Keratinocyte (primary cell): ENCODE measurements at regions not wholly inside any gene's neighbourhood (a gene's known extent, or its start where the extent isn't known, plus 50 kb on each side); places are given as distances from the start of the nearest gene placed in this dataset.

Experiments
- DNase-seq: peaks from one replicate; pipeline ENCODE4 v3.0.0-alpha.2; 2011; ENCODE audit warnings: low read depth, missing footprints, low spot score
- FAIRE-seq: peaks from 2 replicates; lab custom pipeline; 2011; peaks lifted over from hg19 to GRCh38; lab: Jason Lieb, UNC
- H2AFZ ChIP-seq: 2 replicates; pipeline ENCODE4 v1.6.0; 2012; ENCODE audit warnings: low read length, control low read depth, inconsistent platforms; ENCODE audit not compliant: control insufficient read depth
- H3K27ac ChIP-seq: 2 replicates; pipeline ENCODE4 v1.5.1; 2011; ENCODE audit warnings: low read length; ENCODE audit not compliant: control insufficient read depth, insufficient read depth
- H3K27me3 ChIP-seq: 3 replicates; pipeline ENCODE4 v1.6.0; 2011; ENCODE audit warnings: low read length; ENCODE audit not compliant: control insufficient read depth, insufficient read depth; ENCODE audit errors: extremely low read depth
- H3K36me3 ChIP-seq, 2 experiments: 2 replicates in 1 of 2; 3 replicates in 1 of 2; pipeline ENCODE4 v1.5.1; 2011; ENCODE audit warnings: low read length in 2 of 2, mild to moderate bottlenecking in 1 of 2; ENCODE audit not compliant: control insufficient read depth in 2 of 2, insufficient read depth in 2 of 2; ENCODE audit errors: extremely low read depth in 1 of 2
- H3K4me1 ChIP-seq: 3 replicates; pipeline ENCODE4 v1.5.1; 2011; ENCODE audit warnings: low read length; ENCODE audit not compliant: control insufficient read depth, insufficient read depth; ENCODE audit errors: extremely low read depth
- H3K4me2 ChIP-seq: 3 replicates; pipeline ENCODE4 v1.6.0; 2011; ENCODE audit warnings: low read depth, low read length; ENCODE audit not compliant: control insufficient read depth, insufficient read depth; ENCODE audit errors: extremely low read depth
- H3K4me3 ChIP-seq, 3 experiments: fragments of 200-600 bp in 1 of 3; sonication (generic) in 1 of 3; 2 replicates in 2 of 3; 3 replicates in 1 of 3; pipeline ENCODE4 v1.5.1; 2011 to 2016; ENCODE audit warnings: low read length in 3 of 3, mild to moderate bottlenecking in 3 of 3, control low read depth in 2 of 3, inconsistent platforms in 1 of 3, low read depth in 1 of 3, mixed read lengths in 1 of 3, mixed run types in 1 of 3, moderate library complexity in 1 of 3; ENCODE audit not compliant: control insufficient read depth in 2 of 3, insufficient read depth in 2 of 3; ENCODE audit errors: extremely low read depth in 1 of 3
- H3K79me2 ChIP-seq: 2 replicates; pipeline ENCODE4 v1.6.0; 2012; ENCODE audit warnings: low read length; ENCODE audit not compliant: control insufficient read depth, insufficient read depth
- H3K9ac ChIP-seq: 3 replicates; pipeline ENCODE4 v1.6.0; 2011; ENCODE audit warnings: low read length; ENCODE audit not compliant: control insufficient read depth, insufficient read depth; ENCODE audit errors: extremely low read depth
- H3K9me1 ChIP-seq: 3 replicates; pipeline ENCODE4 v1.6.0; 2011; ENCODE audit warnings: low read length; ENCODE audit not compliant: control insufficient read depth, insufficient read depth; ENCODE audit errors: extremely low read depth
- H3K9me3 ChIP-seq: 2 replicates; pipeline ENCODE4 v1.5.1; 2012; ENCODE audit warnings: low read depth, low read length; ENCODE audit not compliant: control insufficient read depth
- H4K20me1 ChIP-seq: 3 replicates; pipeline ENCODE4 v1.6.0; 2011; ENCODE audit warnings: low read length; ENCODE audit not compliant: control insufficient read depth, insufficient read depth; ENCODE audit errors: extremely low read depth
- CTCF ChIP-seq, 3 experiments: IDR thresholded peaks in 1 of 3; conservative IDR thresholded peaks in 1 of 3; optimal IDR thresholded peaks in 1 of 3; 2 replicates in 2 of 3; 3 replicates in 1 of 3; pipeline versions ENCODE3 to v1.5.1; 2011; ENCODE audit warnings: low read length in 3 of 3, mild to moderate bottlenecking in 3 of 3, moderate library complexity in 2 of 3, control low read depth in 1 of 3, inconsistent platforms in 1 of 3; ENCODE audit not compliant: insufficient read depth in 2 of 3; ENCODE audit errors: extremely low read depth in 1 of 3
- EZH2 ChIP-seq: IDR thresholded peaks from one replicate; pipeline ENCODE4 v1.6.1; 2012; ENCODE audit warnings: inconsistent platforms, mild to moderate bottlenecking, low read length, moderate library complexity
- dilution Hi-C: fragments of 300-500 bp; cut with MboI; formaldehyde crosslinking; loops from one replicate; pipeline ENCODE4 v1.7.0; 2020; ENCODE audit warnings: low sequenced_read_pairs; ENCODE audit not compliant: extremely low pct_ligation_motif_present

GRCh38 chr21:35404247-35404646 lies 355.1 kb upstream of the RUNX1 start:
- FAIRE-seq: no peak
- no peak overlapping the region for H2AFZ ChIP-seq
- no peaks in the 10 kb centered on the region for H4K20me1 ChIP-seq
- DNase-seq: no peak
- no peak overlapping the region for H3K4me3 ChIP-seq
- no peaks in the 10 kb centered on the region for H3K9me3 ChIP-seq
- no peak overlapping the region for H3K4me2 ChIP-seq
- TF ChIP-seq CTCF (optimal IDR thresholded peaks at IDR 0.05 in 1 of 3, IDR thresholded peaks at IDR 0.05 in 1 of 3, conservative IDR thresholded peaks at IDR 0.05 in 1 of 3; ENCODE audit: extremely low read depth in 1 of 3, insufficient read depth in 2 of 3, low read length in 3 of 3) (no peak), EZH2 (no peak)
- H3K27me3 ChIP-seq: no peaks in the 10 kb centered on the region
- peaks cover 10% of the 10 kb centered on the region for H3K4me1 ChIP-seq
- no peaks in the 10 kb centered on the region for H3K36me3 ChIP-seq
- no peaks in the 10 kb centered on the region for H3K9me1 ChIP-seq
- dilution Hi-C loops: no loop called here
- no peaks in the 10 kb centered on the region for H3K79me2 ChIP-seq
- H3K27ac ChIP-seq: no peak overlapping the region
- H3K9ac ChIP-seq: no peak overlapping the region

- Histone ChIP-seq H3K36me3 (no peaks in the 10 kb centered on the region), H4K20me1 (no peaks in the 10 kb centered on the region), H3K9me3 (no peaks in the 10 kb centered on the region), H3K9me1 (no peaks in the 10 kb centered on the region), H3K4me3 (no peak overlapping the region), H3K4me2 (no peak overlapping the region), H2AFZ (no peak overlapping the region), H3K79me2 (no peaks in the 10 kb centered on the region), H3K9ac (no peak overlapping the region), H3K4me1 (peaks cover 20% of the 10 kb centered on the region), H3K27me3 (no peaks in the 10 kb centered on the region), H3K27ac (no peak overlapping the region)
- no peak for DNase-seq
- dilution Hi-C loops: no loop called here
- no peak for FAIRE-seq
- TF ChIP-seq EZH2: no peak
- no peak for TF ChIP-seq CTCF (optimal IDR thresholded peaks at IDR 0.05 in 1 of 3, IDR thresholded peaks at IDR 0.05 in 1 of 3, conservative IDR thresholded peaks at IDR 0.05 in 1 of 3; ENCODE audit: extremely low read depth in 1 of 3, insufficient read depth in 2 of 3, low read length in 3 of 3)
Measured at GRCh38 chr21:35402061-35402460, 353.0 kb upstream of the RUNX1 start.
